HL-60 (cell line): ENCODE measurements at regions not wholly inside any gene's neighbourhood (a gene's known extent, or its start where the extent isn't known, plus 50 kb on each side); places are given as distances from the start of the nearest gene placed in this dataset.

Source experiments
- DNase-seq, 2 experiments: peaks; one replicate each; pipeline ENCODE4 v3.0.0-alpha.2; 2010 to 2020; ENCODE audit warnings: low read depth in 1 of 2, low spot score in 1 of 2
- H3K27ac ChIP-seq: fragments of 250-450 bp; sonication (Bioruptor Pico); replicated peaks from 2 replicates; pipeline ENCODE4 v1.5.1; 2020; ENCODE audit warnings: mild to moderate bottlenecking, moderate library complexity
- H3K27me3 ChIP-seq: fragments of 250-450 bp; sonication (Bioruptor Pico); 2 replicates; pipeline ENCODE4 v1.5.1; 2021; ENCODE audit warnings: mild to moderate bottlenecking, moderate library complexity; ENCODE audit not compliant: insufficient read depth, poor library complexity, severe bottlenecking
- H3K4me3 ChIP-seq: replicated peaks from 2 replicates; pipeline ENCODE4 v1.5.1; 2011; ENCODE audit warnings: mild to moderate bottlenecking, control low read depth, low read length; ENCODE audit not compliant: insufficient read depth
- CTCF ChIP-seq: IDR thresholded peaks from one replicate; pipeline ENCODE4 v1.5.1; 2011; ENCODE audit warnings: low read length, control low read depth, inconsistent platforms; ENCODE audit not compliant: insufficient read depth
- GABPA ChIP-seq: IDR thresholded peaks from 2 replicates; pipeline ENCODE4 v1.6.1; 2012; ENCODE audit warnings: low read depth
- POLR2AphosphoS5 ChIP-seq: IDR thresholded peaks from 2 replicates; pipeline ENCODE4 v1.6.1; 2012; ENCODE audit warnings: low read depth
- REST ChIP-seq: IDR thresholded peaks from 2 replicates; pipeline ENCODE4 v1.6.1; 2012; ENCODE audit warnings: low read depth; ENCODE audit not compliant: insufficient replicate concordance
- SPI1 ChIP-seq: IDR thresholded peaks from 2 replicates; pipeline ENCODE4 v1.6.1; 2012; ENCODE audit warnings: low read depth, mild to moderate bottlenecking, borderline replicate concordance

GRCh38 chr5:164772122-164772521 lies 1266.7 kb downstream of the MAT2B start:
- DNase-seq = no peak
- Histone ChIP-seq H3K27ac (no peak overlapping the region), H3K4me3 (no peak overlapping the region), H3K27me3 (no peaks in the 10 kb centered on the region)
- TF ChIP-seq REST (no peak), SPI1 (no peak), CTCF (no peak), POLR2AphosphoS5 (no peak), GABPA (no peak)

- TF ChIP-seq POLR2AphosphoS5 (no peak), SPI1 (peak; percentile 83)
- DNase-seq = no peak
- no peak overlapping the region for H3K27ac ChIP-seq
- H3K4me3 ChIP-seq = no peak overlapping the region
- no peaks in the 10 kb centered on the region for H3K27me3 ChIP-seq
These were observed 1278.8 kb downstream of the MAT2B start for GRCh38 chr5:164784230-164784629.

- H3K27ac ChIP-seq = no peak overlapping the region
- H3K4me3 ChIP-seq = no peak overlapping the region
- no peak for DNase-seq
- no peaks in the 10 kb centered on the region for H3K27me3 ChIP-seq
- TF ChIP-seq POLR2AphosphoS5 (no peak), CTCF (no peak), GABPA (no peak), REST (no peak), SPI1 (no peak)
These were observed 1292.7 kb downstream of the MAT2B start for GRCh38 chr5:164798110-164798509.

- no peak overlapping the region for H3K27ac ChIP-seq
- H3K27me3 ChIP-seq = no peaks in the 10 kb centered on the region
- no peak for DNase-seq
- no peak overlapping the region for H3K4me3 ChIP-seq
- TF ChIP-seq GABPA = no peak
- no peak for TF ChIP-seq REST
- TF ChIP-seq CTCF = no peak
These were observed 1294.0 kb downstream of the MAT2B start for GRCh38 chr5:164799391-164799790.
